Activated naive CD4-positive, alpha-beta T cell (primary cell): ENCODE measurements at regions not wholly inside any gene's neighbourhood (a gene's known extent, or its start where the extent isn't known, plus 50 kb on each side); places are given as distances from the start of the nearest gene placed in this dataset.

Experiments used
- DNase-seq, 4 experiments: peaks; one replicate each; lab custom pipeline; 2025; lab: John Stamatoyannopoulos, UW

DNA sequence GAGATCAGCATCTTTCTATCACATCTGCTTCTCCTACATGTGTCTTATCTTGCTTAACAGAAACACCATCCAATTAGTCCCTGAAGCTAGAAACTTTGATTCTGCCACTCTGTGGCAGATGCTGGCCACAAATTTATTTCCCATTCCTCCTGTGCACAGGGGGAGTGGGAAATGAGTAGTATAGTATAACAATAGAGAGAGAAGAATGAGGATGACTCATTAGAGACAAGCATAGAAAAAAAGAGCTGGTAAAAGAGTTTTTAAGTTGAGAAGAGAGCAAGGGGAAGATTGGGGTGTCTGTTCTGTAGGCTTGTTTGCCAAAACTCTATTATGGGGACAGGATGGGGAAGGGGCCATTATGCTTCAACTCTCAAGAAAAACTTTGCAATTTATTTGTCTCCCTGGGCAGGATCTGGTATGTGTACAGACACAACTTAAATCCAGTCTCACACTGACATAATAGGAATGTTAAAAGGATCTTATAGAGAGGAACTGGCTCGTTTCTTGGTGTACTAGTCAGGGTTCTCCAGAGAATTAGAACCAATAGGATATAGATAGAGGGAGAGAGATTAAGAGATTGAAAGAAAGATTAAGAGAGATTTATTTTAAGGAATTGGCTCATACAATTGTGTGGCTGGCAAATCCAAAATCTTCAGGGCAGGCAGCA is 142.6 kb upstream of the CPSF6 start:
- no peak for DNase-seq

- DNase-seq = no peak
Measured at GRCh38 chr12:69097619-69098368, 141.6 kb upstream of the CPSF6 start.

DNA sequence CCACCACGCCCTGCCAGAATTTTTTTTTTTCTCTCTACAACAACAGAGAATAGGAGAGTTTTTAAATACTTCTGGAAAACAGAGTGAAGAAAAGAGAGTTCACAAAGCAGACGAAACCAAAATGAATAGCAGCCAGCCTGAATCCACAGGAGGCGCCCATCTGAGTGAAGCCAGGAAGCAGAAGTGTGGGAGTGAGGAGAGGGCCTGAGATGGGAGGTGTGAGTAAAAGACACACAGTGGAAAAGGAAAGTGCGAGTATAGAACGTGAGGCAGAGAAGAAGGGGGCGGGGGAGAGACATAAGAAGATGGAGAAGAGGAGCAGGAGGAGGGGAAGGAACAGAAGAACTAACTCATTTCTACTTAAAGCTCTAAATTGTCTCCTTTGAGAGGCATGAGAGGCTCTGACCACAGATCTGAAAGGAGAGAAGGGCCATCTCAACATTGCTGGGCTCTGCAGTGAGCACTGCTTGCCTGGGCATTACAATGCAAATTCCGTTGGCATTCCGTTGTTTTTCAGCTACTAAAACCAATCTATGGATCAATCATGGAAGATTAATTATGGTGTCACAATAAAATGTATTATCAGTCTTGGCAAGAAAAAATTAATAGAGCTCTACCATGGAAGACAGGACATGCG is 140.1 kb upstream of the CPSF6 start:
- no peak for DNase-seq

DNA sequence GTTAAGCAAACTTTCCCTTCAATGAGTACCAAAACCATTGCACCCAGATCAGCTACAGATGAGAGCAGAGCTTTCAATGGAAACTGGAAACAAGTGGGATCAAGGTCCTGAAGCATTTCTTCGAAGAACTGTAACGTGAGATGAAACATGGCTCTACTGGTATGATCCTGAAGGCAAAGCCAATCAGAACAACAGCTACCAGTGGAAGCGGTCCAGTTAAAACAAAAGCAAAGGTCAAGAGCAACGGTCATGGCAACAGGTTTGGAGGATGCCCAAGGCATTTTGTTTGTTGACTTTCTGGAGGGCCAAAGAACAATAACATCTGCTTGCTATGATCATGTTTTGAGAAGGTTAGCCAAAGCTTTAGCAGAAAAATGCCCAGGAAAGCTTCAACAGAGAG is 137.9 kb upstream of the CPSF6 start:
- no peak for DNase-seq

- no peak for DNase-seq
Measured at GRCh38 chr12:69102856-69103255, 136.5 kb upstream of the CPSF6 start.

DNA sequence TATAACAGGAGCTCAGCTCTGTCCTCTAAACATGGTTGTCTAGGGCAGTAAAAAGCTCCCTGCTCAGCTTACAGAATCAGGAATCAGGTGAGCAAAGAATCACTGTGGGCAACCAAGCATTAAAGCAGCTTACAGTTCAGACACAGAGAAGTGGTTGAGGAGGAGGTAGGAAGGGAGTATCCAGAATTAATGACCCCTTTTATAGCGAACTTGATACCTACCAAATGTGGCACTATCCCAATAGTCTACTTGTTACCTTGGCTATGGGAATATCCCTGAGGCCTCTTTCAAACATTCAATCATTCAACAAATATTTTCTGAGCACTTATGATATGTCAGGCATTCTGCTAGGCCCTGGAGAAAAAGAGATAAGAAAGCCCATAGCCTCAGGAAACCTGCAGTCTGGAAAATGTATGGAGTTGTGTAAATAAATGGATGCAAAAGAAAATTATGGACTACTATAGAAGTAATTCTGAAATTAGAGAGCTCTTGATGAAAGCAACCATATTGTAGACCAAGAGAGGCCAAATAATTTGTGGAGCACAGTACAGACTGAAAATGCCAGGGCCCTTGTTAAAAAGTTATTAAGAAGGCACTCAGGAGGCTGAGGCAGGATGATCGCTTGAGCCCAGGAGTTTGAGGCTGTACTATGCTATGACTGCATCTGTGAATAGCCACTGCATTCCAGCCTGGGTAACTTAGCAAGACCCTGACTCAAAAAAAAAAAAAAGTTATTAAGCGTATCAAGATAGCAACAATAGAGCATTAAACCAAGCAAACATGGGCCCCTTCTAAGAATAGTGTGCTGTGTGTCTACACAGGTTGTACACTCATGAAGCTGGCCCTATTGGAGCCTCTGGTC is 134.0 kb upstream of the CPSF6 start:
- DNase-seq = no peak

DNA sequence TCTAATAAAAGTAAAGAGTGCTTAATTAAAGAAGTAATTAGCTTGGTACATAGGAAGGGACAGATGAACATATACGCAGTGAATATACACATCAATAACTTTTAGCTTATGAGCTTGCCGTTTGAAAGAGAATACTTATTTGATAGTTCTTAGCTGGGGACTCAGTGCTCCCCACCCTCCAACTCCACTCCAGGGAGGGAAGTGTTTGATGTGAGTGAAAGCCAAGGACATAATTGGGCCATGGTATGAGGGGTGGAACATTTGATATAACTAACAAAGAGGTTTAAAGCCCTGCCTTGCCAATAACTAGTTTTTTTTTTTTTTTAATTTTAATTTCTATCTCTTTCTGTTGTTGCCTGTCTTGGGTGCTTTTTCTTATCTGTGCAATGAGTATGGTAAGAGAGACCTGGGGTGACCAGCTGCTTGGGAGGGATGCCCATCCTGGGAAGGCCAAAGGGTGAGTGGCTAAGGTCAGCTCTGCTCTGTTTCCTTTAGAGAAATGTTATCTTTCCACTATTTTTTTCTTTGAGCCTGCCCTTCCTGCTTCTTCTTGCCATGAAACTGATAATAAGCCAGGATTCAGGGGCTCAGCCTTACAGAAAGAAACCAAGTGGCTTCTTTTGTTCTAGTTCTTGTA is 132.8 kb upstream of the CPSF6 start:
- DNase-seq = no peak

GRCh38 chr12:69107541-69107940 is 131.8 kb upstream of the CPSF6 start:
- no peak for DNase-seq

DNA sequence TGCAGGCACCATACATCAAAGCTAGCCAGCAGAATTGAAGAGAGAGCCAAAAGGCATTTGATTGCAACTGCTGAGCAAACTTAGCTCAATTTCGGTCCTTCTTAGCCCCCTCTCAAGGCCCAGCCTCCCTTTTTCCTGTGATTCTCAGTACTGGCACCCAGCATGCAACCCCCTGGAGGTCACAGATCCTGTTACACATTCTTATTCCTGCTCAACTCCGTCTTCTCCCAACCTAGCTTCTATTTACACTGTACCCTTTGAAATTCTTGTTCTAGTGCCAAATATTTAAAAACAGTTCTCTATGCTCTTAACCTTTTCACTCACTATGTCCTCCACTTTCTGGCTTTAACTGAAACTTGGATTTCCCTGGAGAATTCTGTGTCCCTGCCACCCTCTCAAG is 131.3 kb upstream of the CPSF6 start:
- DNase-seq = no peak

DNA sequence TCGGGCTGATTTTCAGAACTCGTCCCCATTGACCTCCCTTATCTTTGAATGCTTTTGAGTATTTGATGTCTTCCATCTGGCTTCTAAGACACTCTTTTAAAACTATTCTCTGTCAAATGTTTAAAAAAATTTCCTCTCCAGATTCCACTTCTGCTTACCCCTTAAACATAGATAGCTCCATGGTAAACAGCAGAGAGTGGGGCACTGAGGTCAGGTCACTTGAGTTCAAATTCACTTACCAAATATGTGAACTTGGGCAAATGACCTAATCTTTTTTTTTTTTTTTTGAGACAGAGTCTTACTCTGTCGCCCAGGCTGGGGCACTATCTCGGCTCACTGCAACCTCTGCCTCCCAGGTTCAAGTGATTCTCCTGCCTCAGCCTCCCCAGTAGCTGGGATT is 126.8 kb upstream of the CPSF6 start:
- no peak for DNase-seq

- DNase-seq = no peak
Measured at GRCh38 chr12:69115099-69115498, 124.3 kb upstream of the CPSF6 start.

- DNase-seq = no peak
Measured at GRCh38 chr12:69115951-69116350, 123.4 kb upstream of the CPSF6 start.

- no peak for DNase-seq
Measured at GRCh38 chr12:69117566-69118266, 121.7 kb upstream of the CPSF6 start.

DNA sequence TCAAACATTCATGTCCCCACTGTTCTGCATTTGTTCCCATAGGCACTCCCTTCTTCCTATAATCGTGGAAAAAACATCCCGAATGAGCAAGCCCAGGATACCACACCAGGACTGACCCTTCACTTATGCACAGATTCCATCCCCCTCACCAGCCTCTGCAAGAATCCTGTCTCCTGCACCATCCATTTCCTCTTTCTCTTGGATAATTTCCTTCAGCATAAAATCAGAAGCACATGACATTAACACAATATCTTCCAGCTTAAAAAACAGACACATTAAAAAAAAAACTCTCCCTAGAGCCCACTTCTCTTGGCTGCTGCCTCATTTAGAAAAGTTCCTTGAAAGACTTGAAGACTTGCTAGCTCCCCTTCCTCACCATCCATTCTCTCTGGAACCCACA is 120.9 kb upstream of the CPSF6 start:
- DNase-seq = no peak

- DNase-seq = no peak
Measured at GRCh38 chr12:69119770-69120169, 119.6 kb upstream of the CPSF6 start.

GRCh38 chr12:69120354-69120753 is 119.0 kb upstream of the CPSF6 start:
- no peak for DNase-seq

- no peak for DNase-seq
Measured at GRCh38 chr12:69123311-69123710, 116.1 kb upstream of the CPSF6 start.

DNA sequence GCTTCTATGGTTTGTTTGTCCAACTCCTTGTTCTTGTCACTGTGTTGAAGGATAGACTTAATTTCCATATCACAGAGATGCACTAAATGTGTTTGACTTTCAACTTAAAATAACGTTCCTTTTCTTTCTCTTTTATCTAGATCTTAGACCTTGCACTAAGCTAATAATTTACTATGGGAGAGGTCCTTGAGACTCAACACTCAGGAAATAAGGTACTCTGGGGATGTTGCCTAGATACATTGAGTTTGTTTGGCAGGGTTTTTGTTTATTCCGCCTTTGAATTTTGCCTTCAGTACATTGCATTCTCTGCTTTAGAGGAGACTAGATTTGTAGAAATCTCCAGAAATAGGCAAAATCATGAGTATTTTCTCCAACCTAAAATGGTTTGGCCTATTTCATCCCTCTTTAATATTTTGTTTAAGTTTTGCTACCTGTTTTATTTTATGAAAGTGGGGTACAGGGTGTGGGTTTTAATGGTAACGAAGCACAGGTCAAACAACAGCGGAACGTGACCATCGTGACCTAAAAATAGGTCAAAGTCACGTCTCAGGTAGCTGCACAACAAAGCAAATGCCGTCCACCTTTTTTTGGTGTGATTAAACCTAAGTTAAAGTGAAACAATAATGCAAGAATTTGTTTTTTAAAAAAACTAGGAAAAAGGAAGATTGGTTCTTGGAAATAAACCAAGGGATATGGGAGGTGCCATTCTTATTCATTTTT is 115.3 kb upstream of the CPSF6 start:
- DNase-seq = no peak

DNA sequence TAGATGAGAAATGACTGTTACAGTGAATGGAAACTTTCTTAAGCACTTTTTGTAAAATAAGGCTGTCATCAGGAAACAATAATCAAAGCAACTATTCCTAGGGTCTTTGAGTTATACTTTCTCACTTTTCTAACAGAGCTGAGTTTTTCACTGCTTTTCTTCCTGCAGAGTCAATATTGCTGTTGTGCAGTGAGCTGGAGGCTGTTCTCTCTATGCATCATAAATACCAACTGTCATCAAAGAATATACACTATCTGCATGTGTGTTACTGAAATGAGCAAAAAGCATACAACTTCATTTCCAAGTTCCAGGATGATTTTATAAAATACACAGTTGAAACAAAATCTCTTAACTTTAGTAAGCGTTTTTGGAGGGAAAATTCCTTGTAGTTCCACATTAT is 110.4 kb upstream of the CPSF6 start:
- no peak for DNase-seq

GRCh38 chr12:69129564-69129963 is 109.8 kb upstream of the CPSF6 start:
- DNase-seq = no peak

DNA sequence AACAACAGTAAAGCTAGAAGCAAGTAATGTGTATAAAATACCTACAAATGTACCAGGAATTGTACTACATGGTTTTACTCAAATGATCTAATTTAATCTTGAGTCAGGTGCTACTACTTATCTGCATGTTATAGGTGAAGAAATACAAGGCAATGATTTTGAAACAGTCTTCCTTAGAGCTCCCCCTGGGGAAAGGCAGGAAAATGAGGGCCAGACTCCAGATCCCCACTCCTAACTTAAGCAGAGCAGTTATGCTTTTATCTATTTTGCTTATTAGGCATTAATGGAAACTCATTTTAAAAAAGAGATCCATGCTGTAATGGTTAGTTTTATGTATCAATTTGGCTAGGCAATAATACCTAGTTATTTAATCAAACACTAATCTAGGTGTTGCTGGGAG is 109.3 kb upstream of the CPSF6 start:
- DNase-seq = no peak
